ENCODE measurements at regions not wholly inside any gene's neighbourhood (a gene's known extent, or its start where the extent isn't known, plus 50 kb on each side); places are given as distances from the start of the nearest gene placed in this dataset.

DNA sequence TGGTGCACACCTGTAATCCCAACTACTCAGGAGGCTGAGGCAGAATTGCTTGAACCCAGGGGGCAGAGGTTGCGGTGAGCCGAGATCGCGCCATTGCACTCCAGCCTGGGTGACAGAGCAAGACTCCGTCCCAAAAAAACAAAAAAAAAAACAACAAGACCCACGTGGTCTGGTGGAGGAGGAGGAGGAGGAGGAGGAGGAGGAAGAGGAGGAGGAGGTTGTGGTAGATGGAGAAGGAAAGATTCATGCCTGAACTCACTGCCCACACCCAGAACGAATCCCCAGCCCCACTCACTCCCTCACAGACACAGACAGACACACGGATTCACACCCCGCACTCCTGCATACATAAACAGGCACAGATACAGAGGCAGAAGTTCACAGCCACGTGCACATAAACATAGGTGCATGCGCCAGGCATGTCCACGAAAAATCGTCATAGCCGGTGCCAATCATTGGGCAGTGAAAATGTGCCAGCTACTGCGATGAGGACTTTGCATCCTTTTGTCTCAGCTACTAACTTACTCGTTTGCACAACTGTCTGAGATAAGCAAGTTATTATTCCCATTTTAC lies 138.5 kb downstream of the WSCD1 start:
- DNase-seq, result no peak

- DNase-seq, result no peak
Measured at GRCh38 chr17:6205525-6205924, 135.3 kb downstream of the WSCD1 start.

DNA sequence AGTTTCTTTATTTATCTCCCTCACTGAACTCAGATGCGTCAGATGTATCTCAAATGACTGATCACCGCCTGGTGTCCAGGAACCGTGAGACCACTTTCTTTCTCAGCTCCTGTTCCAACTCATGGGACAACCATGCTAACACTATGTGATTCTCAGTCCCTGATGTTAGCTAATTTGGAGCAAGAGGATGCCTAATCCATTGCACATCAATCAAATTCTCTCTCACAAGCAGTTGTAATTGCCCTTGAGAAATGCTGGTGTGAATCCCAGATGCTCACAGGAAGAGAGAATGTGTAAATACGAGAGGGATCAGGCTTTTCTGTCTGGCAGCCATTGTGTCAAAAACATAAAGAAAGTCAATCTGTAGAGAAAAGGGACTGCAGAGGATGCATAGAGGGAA lies 134.9 kb downstream of the WSCD1 start:
- no peak for DNase-seq

- DNase-seq, result no peak
Measured at GRCh38 chr17:6204203-6204722, 134.1 kb downstream of the WSCD1 start.

DNA sequence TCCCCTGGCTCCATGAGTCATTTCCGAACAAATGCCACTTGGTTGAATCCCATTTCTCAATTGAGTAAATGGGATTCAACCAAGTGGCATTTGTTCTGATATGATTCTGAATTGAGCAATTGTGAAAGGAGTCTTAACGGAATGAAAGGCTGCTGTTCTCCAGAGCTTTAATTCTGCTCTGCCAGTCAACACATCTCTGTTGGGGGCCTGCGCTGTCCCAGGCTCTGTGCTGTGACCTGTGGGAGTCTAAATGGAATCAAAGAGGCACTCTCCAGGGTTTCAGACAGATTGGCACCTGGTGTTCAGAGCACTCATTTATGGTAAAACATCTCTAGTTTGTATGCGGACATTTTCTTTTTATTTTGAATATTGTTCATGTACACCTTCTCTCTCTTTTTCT lies 126.2 kb downstream of the WSCD1 start:
- DNase-seq, result no peak

- DNase-seq, result no peak
Measured at GRCh38 chr17:6195123-6195522, 124.9 kb downstream of the WSCD1 start.

- DNase-seq, result no peak
Measured at GRCh38 chr17:6191405-6192324, 121.5 kb downstream of the WSCD1 start.

- no peak for DNase-seq
Measured at GRCh38 chr17:6187836-6188235, 117.7 kb downstream of the WSCD1 start.

GRCh38 chr17:6186998-6187397 lies 116.8 kb downstream of the WSCD1 start:
- no peak for DNase-seq

- no peak for DNase-seq
Measured at GRCh38 chr17:6184508-6184907, 114.3 kb downstream of the WSCD1 start.

DNA sequence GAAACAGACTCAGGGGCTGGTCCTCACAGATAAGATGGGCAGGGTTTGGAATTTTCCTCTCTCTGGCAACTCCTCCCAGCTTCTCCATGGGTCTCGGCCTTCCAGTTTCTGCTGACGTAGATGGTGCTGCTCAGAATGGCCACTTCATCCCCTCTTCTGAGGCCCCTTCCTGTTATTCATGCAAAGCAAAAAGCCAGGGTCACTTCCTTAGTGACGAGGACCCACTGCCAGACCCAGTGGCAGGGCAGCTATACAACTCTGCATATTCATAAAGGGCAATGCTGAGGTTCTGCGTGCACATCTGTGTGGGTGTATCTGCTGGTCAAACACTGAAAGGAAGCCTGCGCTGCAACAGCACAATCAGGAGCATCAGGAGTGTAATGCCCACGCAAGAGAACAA lies 108.8 kb downstream of the WSCD1 start:
- no peak for DNase-seq

DNA sequence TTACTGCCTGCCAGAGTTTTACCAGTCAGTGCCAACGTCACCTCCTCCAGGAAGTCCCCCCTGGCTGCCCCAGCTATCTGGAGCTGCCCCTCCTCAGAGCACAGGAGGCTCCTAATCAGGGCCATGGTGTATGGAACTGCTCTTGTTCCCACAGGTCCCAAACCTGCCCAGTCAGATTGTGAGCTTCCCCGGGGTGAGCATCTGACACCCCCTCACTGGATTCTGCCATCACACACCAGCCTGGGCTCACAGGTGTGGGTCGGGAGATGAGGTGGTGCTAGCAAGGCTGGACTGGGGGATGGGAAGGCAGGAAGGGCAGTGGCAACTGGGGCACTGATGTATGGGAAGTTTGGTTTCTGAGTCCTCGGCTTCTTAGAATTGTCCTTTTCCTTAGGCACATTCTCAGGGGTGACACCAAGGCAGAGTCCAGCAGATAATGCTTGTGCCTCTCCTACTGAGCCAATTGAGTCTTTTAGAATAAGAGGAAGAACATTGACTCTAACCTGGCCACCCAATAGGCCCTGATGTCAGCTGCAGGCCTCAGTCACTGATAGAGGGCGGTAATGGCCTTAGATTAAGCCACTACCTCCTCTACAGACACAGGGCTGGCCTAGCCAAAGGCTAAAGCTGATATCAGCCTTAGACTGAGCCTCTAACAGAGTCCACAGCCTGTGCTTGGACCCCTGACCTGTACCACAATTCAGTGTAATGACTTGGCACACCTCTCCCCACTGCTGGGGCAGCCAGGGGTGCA lies 107.9 kb downstream of the WSCD1 start:
- no peak for DNase-seq

All from NCI-H2171 treated with DMSO at 0.1 percent for 48 hours (cell line).